HepG2 (cell line): ENCODE measurements at regions not wholly inside any gene's neighbourhood (a gene's known extent, or its start where the extent isn't known, plus 50 kb on each side); places are given as distances from the start of the nearest gene placed in this dataset.

ENCODE experiments used
- ARHGAP35 ChIP-seq: sonication (generic); formaldehyde crosslinking; IDR thresholded peaks from 2 replicates; pipeline ENCODE4 v1.9.0; 2022; ENCODE audit warnings: mild to moderate bottlenecking, inconsistent platforms, moderate library complexity, missing genetic modification reagents, borderline replicate concordance
- MAZ ChIP-seq, 2 experiments: sonication (generic) in 1 of 2; formaldehyde crosslinking in 1 of 2; IDR thresholded peaks; 2 replicates each; pipeline versions ENCODE4 v1.5.0 to v1.6.1; 2012 to 2020; ENCODE audit warnings: low read depth in 2 of 2, mild to moderate bottlenecking in 2 of 2, borderline replicate concordance in 1 of 2, improper control_type of control experiment in 1 of 2, low read length in 1 of 2, missing genetic modification reagents in 1 of 2, moderate library complexity in 1 of 2
- POLR2AphosphoS5 ChIP-seq: IDR thresholded peaks from 2 replicates; pipeline ENCODE4 v1.6.1; 2012; ENCODE audit warnings: low read depth, low read length
- TCF7 ChIP-seq: sonication (generic); IDR thresholded peaks from 2 replicates; pipeline ENCODE4 v1.6.1; 2016; ENCODE audit warnings: antibody characterized with exemption, low read depth
- ZBTB1 ChIP-seq: sonication (generic); formaldehyde crosslinking; IDR thresholded peaks from 2 replicates; pipeline ENCODE4 v1.4.0; 2020; ENCODE audit warnings: missing genetic modification reagents, borderline replicate concordance
- ZBTB10 ChIP-seq: sonication (generic); formaldehyde crosslinking; IDR thresholded peaks from 2 replicates; pipeline ENCODE4 v1.4.0; 2020; ENCODE audit warnings: missing genetic modification reagents, borderline replicate concordance
- ZNF530 ChIP-seq: sonication (generic); formaldehyde crosslinking; IDR thresholded peaks from 2 replicates; pipeline ENCODE4 v1.5.0; 2020; ENCODE audit warnings: low read depth, mild to moderate bottlenecking, missing genetic modification reagents
- TF ChIP-seq, protein P1 (sequence below), 2 experiments: IDR thresholded peaks; 2 replicates each; pipeline ENCODE4 v1.6.1; 2011 to 2012; ENCODE audit warnings: low read length in 2 of 2, borderline replicate concordance in 1 of 2, low read depth in 1 of 2, mild to moderate bottlenecking in 1 of 2, moderate library complexity in 1 of 2
- TF ChIP-seq, protein P2 (sequence below): sonication (generic); formaldehyde crosslinking; IDR thresholded peaks from 2 replicates; pipeline ENCODE4 v1.9.0; 2021; ENCODE audit warnings: missing genetic modification reagents, mild to moderate bottlenecking, borderline replicate concordance
- TF ChIP-seq, protein P3 (sequence below): IDR thresholded peaks from 2 replicates; pipeline ENCODE4 v1.6.1; 2012; ENCODE audit warnings: inconsistent platforms

DNA sequence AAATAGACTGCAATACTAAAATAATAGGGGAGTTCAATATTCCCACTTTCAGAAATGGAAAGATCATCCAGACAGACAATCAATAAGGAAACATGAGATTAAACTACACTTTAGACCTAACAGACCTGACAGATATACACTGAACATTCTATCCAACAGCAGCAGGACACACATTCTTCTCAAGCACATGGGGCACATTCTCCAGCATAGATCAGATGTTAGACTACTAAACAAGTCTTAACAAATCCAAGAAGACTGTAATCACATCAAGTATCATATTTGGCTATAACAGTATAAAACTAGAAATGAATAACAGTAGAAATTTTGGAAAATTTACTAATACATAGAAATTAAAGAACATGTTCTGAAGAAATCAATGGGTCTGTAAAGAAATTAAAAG, 458.9 kb upstream of the ANKRD30A start:
- TF ChIP-seq POLR2AphosphoS5 = no peak
- no peak for TF ChIP-seq TCF7
- TF ChIP-seq ARHGAP35 (CRISPR knock-in tag) = no peak
- no peak for TF ChIP-seq ZBTB10 (CRISPR knock-in tag)
- TF ChIP-seq ZNF530 (CRISPR knock-in tag) = no peak
- TF ChIP-seq MAZ (IDR thresholded peaks at IDR 0.05; ENCODE audit: borderline replicate concordance, low read depth, low read length) = no peak
- TF ChIP-seq MAZ (CRISPR knock-in tag; IDR thresholded peaks at IDR 0.05; ENCODE audit: low read depth) = no peak
- TF ChIP-seq, protein P1, sequence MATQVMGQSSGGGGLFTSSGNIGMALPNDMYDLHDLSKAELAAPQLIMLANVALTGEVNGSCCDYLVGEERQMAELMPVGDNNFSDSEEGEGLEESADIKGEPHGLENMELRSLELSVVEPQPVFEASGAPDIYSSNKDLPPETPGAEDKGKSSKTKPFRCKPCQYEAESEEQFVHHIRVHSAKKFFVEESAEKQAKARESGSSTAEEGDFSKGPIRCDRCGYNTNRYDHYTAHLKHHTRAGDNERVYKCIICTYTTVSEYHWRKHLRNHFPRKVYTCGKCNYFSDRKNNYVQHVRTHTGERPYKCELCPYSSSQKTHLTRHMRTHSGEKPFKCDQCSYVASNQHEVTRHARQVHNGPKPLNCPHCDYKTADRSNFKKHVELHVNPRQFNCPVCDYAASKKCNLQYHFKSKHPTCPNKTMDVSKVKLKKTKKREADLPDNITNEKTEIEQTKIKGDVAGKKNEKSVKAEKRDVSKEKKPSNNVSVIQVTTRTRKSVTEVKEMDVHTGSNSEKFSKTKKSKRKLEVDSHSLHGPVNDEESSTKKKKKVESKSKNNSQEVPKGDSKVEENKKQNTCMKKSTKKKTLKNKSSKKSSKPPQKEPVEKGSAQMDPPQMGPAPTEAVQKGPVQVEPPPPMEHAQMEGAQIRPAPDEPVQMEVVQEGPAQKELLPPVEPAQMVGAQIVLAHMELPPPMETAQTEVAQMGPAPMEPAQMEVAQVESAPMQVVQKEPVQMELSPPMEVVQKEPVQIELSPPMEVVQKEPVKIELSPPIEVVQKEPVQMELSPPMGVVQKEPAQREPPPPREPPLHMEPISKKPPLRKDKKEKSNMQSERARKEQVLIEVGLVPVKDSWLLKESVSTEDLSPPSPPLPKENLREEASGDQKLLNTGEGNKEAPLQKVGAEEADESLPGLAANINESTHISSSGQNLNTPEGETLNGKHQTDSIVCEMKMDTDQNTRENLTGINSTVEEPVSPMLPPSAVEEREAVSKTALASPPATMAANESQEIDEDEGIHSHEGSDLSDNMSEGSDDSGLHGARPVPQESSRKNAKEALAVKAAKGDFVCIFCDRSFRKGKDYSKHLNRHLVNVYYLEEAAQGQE (IDR thresholded peaks at IDR 0.05; ENCODE audit: borderline replicate concordance in 1 of 2, low read depth in 1 of 2, low read length in 2 of 2) = no peak
- TF ChIP-seq, protein P2, sequence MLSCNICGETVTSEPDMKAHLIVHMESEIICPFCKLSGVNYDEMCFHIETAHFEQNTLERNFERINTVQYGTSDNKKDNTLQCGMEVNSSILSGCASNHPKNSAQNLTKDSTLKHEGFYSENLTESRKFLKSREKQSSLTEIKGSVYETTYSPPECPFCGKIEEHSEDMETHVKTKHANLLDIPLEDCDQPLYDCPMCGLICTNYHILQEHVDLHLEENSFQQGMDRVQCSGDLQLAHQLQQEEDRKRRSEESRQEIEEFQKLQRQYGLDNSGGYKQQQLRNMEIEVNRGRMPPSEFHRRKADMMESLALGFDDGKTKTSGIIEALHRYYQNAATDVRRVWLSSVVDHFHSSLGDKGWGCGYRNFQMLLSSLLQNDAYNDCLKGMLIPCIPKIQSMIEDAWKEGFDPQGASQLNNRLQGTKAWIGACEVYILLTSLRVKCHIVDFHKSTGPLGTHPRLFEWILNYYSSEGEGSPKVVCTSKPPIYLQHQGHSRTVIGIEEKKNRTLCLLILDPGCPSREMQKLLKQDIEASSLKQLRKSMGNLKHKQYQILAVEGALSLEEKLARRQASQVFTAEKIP (CRISPR knock-in tag) = no peak
- TF ChIP-seq ZBTB1 (CRISPR knock-in tag) = no peak
- TF ChIP-seq, protein P3, sequence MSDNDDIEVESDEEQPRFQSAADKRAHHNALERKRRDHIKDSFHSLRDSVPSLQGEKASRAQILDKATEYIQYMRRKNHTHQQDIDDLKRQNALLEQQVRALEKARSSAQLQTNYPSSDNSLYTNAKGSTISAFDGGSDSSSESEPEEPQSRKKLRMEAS = no peak
